ENCODE measurements at regions not wholly inside any gene's neighbourhood (a gene's known extent, or its start where the extent isn't known, plus 50 kb on each side); places are given as distances from the start of the nearest gene placed in this dataset.
"Not testable (repeated sequence)": the region's sequence is repeated elsewhere in the genome, so short reads cannot be mapped to it uniquely, and the experiment has no call there.

GRCh38 chr3:117846238-117846637 lies 1136.7 kb downstream of the TUSC7 start:
- in situ Hi-C loops (cut with MboI; ENCODE audit: low sequenced_read_pairs) = no loop called here

- in situ Hi-C loops (cut with MboI; ENCODE audit: low sequenced_read_pairs) = no loop called here
Measured at GRCh38 chr3:117848606-117849005, 1139.0 kb downstream of the TUSC7 start.

- in situ Hi-C loops (cut with MboI; ENCODE audit: low sequenced_read_pairs) = no loop called here
Measured at GRCh38 chr3:117853923-117854668, 1144.5 kb downstream of the TUSC7 start.

GRCh38 chr3:117856354-117856753 lies 1146.8 kb downstream of the TUSC7 start:
- in situ Hi-C loops (cut with MboI; ENCODE audit: low sequenced_read_pairs) = no loop called here

GRCh38 chr3:117863146-117863545 lies 1153.6 kb downstream of the TUSC7 start:
- in situ Hi-C loops (cut with MboI; ENCODE audit: low sequenced_read_pairs) = no loop called here

GRCh38 chr3:117865338-117865737 lies 1155.8 kb downstream of the TUSC7 start:
- in situ Hi-C loops (cut with MboI; ENCODE audit: low sequenced_read_pairs) = no loop called here

- in situ Hi-C loops (cut with MboI; ENCODE audit: low sequenced_read_pairs) = no loop called here
Measured at GRCh38 chr3:117868766-117869165, 1159.2 kb downstream of the TUSC7 start.

GRCh38 chr3:117871934-117872333 lies 1162.4 kb downstream of the TUSC7 start:
- in situ Hi-C loops (cut with MboI; ENCODE audit: low sequenced_read_pairs) = no loop called here

GRCh38 chr3:117872594-117873248 lies 1161.9 kb downstream of the IGSF11 start:
- in situ Hi-C loops (cut with MboI; ENCODE audit: low sequenced_read_pairs) = not testable (repeated sequence)

GRCh38 chr3:117873249-117873600 lies 1161.4 kb downstream of the IGSF11 start:
- in situ Hi-C loops (cut with MboI; ENCODE audit: low sequenced_read_pairs) = no loop called here

GRCh38 chr3:117874028-117874690 lies 1160.5 kb downstream of the IGSF11 start:
- in situ Hi-C loops (cut with MboI; ENCODE audit: low sequenced_read_pairs) = no loop called here

GRCh38 chr3:117874904-117875874 lies 1159.5 kb downstream of the IGSF11 start:
- in situ Hi-C loops (cut with MboI; ENCODE audit: low sequenced_read_pairs) = no loop called here

- in situ Hi-C loops (cut with MboI; ENCODE audit: low sequenced_read_pairs) = no loop called here
Measured at GRCh38 chr3:117875887-117876286, 1158.8 kb downstream of the IGSF11 start.

- in situ Hi-C loops (cut with MboI; ENCODE audit: low sequenced_read_pairs) = no loop called here
Measured at GRCh38 chr3:117880638-117881037, 1154.0 kb downstream of the IGSF11 start.

- in situ Hi-C loops (cut with MboI; ENCODE audit: low sequenced_read_pairs) = no loop called here
Measured at GRCh38 chr3:117881210-117881609, 1153.4 kb downstream of the IGSF11 start.

- in situ Hi-C loops (cut with MboI; ENCODE audit: low sequenced_read_pairs) = no loop called here
Measured at GRCh38 chr3:117885011-117885441, 1149.6 kb downstream of the IGSF11 start.

GRCh38 chr3:117886147-117886546 lies 1148.5 kb downstream of the IGSF11 start:
- in situ Hi-C loops (cut with MboI; ENCODE audit: low sequenced_read_pairs) = no loop called here

GRCh38 chr3:117887031-117887430 lies 1147.6 kb downstream of the IGSF11 start:
- in situ Hi-C loops (cut with MboI; ENCODE audit: low sequenced_read_pairs) = no loop called here

GRCh38 chr3:117887901-117888300 lies 1146.7 kb downstream of the IGSF11 start:
- in situ Hi-C loops (cut with MboI; ENCODE audit: low sequenced_read_pairs) = no loop called here

GRCh38 chr3:117892431-117892841 lies 1142.2 kb downstream of the IGSF11 start:
- in situ Hi-C loops (cut with MboI; ENCODE audit: low sequenced_read_pairs) = no loop called here

- in situ Hi-C loops (cut with MboI; ENCODE audit: low sequenced_read_pairs) = no loop called here
Measured at GRCh38 chr3:117893001-117893400, 1141.6 kb downstream of the IGSF11 start.

Measured in HL-60/S4 treated with phorbol 12-myristate 13-acetate at 8.2 ng/mL for 4 days and 3 days (cell line).